Osteocyte (in vitro differentiated cells): ENCODE measurements at regions not wholly inside any gene's neighbourhood (a gene's known extent, or its start where the extent isn't known, plus 50 kb on each side); places are given as distances from the start of the nearest gene placed in this dataset.

Source experiments
- DNase-seq: peaks from one replicate; pipeline ENCODE4 v3.0.0; 2021; ENCODE audit warnings: mixed read lengths; ENCODE audit not compliant: unreplicated experiment; ENCODE audit errors: extremely low spot score
- H3K27ac Mint-ChIP-seq: one replicate; pipeline ENCODE4 v1.8.0; 2021; ENCODE audit warnings: mild to moderate bottlenecking, mixed read lengths; ENCODE audit not compliant: unreplicated experiment
- H3K27me3 Mint-ChIP-seq: one replicate; pipeline ENCODE4 v1.8.0; 2021; ENCODE audit warnings: mixed read lengths; ENCODE audit not compliant: unreplicated experiment
- H3K36me3 Mint-ChIP-seq: one replicate; pipeline ENCODE4 v1.8.0; 2021; ENCODE audit warnings: mixed read lengths; ENCODE audit not compliant: unreplicated experiment
- H3K4me1 Mint-ChIP-seq: one replicate; pipeline ENCODE4 v1.8.0; 2021; ENCODE audit warnings: mixed read lengths; ENCODE audit not compliant: unreplicated experiment
- H3K4me3 Mint-ChIP-seq: one replicate; pipeline ENCODE4 v1.8.0; 2021; ENCODE audit warnings: mild to moderate bottlenecking, moderate library complexity, mixed read lengths; ENCODE audit not compliant: unreplicated experiment
- H3K9me3 Mint-ChIP-seq: one replicate; pipeline ENCODE4 v1.8.0; 2021; ENCODE audit warnings: mixed read lengths; ENCODE audit not compliant: unreplicated experiment
- CTCF ChIP-seq: fragments of 200-600 bp; sonication (generic); IDR thresholded peaks from 2 replicates; pipeline ENCODE4 v1.5.0; 2021; ENCODE audit warnings: antibody characterized with exemption, mild to moderate bottlenecking, moderate library complexity

GRCh38 chr10:90125456-90126255, 424.3 kb downstream of the KIF20B start:
- TF ChIP-seq CTCF: no peak
- no peak for DNase-seq
- H3K27ac Mint-ChIP-seq: no peak overlapping the region
- no peak overlapping the region for H3K4me3 Mint-ChIP-seq
- peaks cover 15% of the 10 kb centered on the region for H3K9me3 Mint-ChIP-seq
- no peaks in the 10 kb centered on the region for H3K36me3 Mint-ChIP-seq
- H3K4me1 Mint-ChIP-seq: no peaks in the 10 kb centered on the region
- peaks cover 5% of the 10 kb centered on the region for H3K27me3 Mint-ChIP-seq

- no peaks in the 10 kb centered on the region for H3K4me1 Mint-ChIP-seq
- no peak for TF ChIP-seq CTCF
- no peaks in the 10 kb centered on the region for H3K36me3 Mint-ChIP-seq
- H3K27ac Mint-ChIP-seq: no peak overlapping the region
- DNase-seq: no peak
- H3K9me3 Mint-ChIP-seq: peaks cover 18% of the 10 kb centered on the region
- H3K4me3 Mint-ChIP-seq: no peak overlapping the region
- peaks cover 5% of the 10 kb centered on the region for H3K27me3 Mint-ChIP-seq
These were observed 424.8 kb downstream of the KIF20B start for GRCh38 chr10:90126256-90126595.

GRCh38 chr10:90130321-90131086, 429.1 kb downstream of the KIF20B start:
- no peak for DNase-seq
- H3K4me3 Mint-ChIP-seq: no peak overlapping the region
- H3K9me3 Mint-ChIP-seq: peaks cover 24% of the 10 kb centered on the region
- no peak for TF ChIP-seq CTCF
- no peak overlapping the region for H3K27ac Mint-ChIP-seq
- no peaks in the 10 kb centered on the region for H3K36me3 Mint-ChIP-seq
- peaks cover 3% of the 10 kb centered on the region for H3K27me3 Mint-ChIP-seq
- no peaks in the 10 kb centered on the region for H3K4me1 Mint-ChIP-seq

DNA sequence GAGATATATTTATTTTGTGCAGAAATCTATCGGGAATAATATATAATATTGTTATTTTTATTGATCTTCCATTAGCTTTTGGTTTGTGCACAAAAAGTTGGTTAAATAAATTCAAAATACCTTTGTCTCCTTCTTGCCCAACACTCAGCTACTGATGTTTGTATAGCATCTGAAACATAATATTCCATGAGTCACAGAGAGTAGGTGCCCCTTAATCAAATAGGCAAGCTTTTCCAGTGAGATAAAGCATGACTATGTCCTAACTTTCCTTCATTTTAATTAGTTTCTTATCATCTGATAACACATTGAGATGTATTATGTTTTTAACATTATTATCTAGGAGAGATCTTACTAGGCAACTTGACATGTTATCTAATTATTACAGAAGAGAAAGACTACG, 432.2 kb downstream of the KIF20B start:
- H3K36me3 Mint-ChIP-seq: peaks cover 2% of the 10 kb centered on the region
- peaks cover 46% of the 10 kb centered on the region for H3K9me3 Mint-ChIP-seq
- no peak overlapping the region for H3K27ac Mint-ChIP-seq
- no peaks in the 10 kb centered on the region for H3K4me1 Mint-ChIP-seq
- H3K4me3 Mint-ChIP-seq: no peak overlapping the region
- DNase-seq: no peak
- peaks cover 3% of the 10 kb centered on the region for H3K27me3 Mint-ChIP-seq
- no peak for TF ChIP-seq CTCF

- no peak overlapping the region for H3K27ac Mint-ChIP-seq
- H3K9me3 Mint-ChIP-seq: peaks cover 41% of the 10 kb centered on the region
These were observed 435.4 kb downstream of the KIF20B start for GRCh38 chr10:90136731-90137316.

More at GRCh38 chr10:90136731-90137316, 435.4 kb downstream of the KIF20B start:
- H3K27me3 Mint-ChIP-seq: peaks cover 3% of the 10 kb centered on the region
- peaks cover 2% of the 10 kb centered on the region for H3K36me3 Mint-ChIP-seq
- no peak overlapping the region for H3K4me3 Mint-ChIP-seq
- no peak for DNase-seq
- no peak for TF ChIP-seq CTCF
- H3K4me1 Mint-ChIP-seq: no peaks in the 10 kb centered on the region
